ENCODE measurements at regions not wholly inside any gene's neighbourhood (a gene's known extent, or its start where the extent isn't known, plus 50 kb on each side); places are given as distances from the start of the nearest gene placed in this dataset.

DNA sequence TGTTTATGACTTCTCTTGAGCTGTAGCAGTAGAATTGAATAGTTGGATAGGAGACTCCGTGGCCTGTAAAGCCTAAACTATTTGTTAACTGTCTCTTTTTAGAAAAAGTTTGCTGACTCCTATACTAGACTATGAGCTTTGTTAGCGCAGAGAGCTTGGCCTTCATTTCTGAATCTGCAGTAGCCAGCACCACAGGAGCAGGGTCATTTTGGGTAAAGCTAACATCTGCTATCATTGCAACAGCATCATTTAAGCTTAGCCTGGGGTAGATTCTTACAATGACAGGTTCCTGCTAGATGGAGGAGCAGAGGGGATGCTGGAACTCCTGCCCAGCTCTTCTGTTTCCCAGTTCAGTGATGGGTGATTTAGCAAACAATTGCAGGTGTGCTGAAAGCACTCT is 133.7 kb upstream of the ASTN2 start:
- no peak for DNase-seq (ENCODE audit: low read depth in 3 of 3)

DNA sequence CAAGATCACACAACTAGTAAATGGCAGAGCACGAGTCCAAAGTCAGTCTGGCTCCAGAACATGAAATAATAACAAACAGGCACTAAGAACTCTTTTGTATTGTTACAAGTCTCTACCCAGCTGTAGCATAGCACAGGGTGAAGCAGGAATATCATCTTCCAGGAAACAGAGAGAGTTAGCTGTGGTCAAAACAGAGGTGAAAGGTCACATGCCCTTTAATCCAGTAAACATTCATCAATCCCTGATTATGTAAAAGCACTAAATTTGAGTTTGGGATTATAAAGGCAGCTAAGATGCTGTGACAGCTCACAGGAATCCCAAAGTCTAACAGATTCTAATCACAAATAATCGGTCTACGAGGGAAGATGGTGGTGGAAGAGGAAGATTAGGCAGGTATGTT is 133.0 kb upstream of the ASTN2 start:
- no peak for DNase-seq (ENCODE audit: low read depth in 3 of 3)

DNA sequence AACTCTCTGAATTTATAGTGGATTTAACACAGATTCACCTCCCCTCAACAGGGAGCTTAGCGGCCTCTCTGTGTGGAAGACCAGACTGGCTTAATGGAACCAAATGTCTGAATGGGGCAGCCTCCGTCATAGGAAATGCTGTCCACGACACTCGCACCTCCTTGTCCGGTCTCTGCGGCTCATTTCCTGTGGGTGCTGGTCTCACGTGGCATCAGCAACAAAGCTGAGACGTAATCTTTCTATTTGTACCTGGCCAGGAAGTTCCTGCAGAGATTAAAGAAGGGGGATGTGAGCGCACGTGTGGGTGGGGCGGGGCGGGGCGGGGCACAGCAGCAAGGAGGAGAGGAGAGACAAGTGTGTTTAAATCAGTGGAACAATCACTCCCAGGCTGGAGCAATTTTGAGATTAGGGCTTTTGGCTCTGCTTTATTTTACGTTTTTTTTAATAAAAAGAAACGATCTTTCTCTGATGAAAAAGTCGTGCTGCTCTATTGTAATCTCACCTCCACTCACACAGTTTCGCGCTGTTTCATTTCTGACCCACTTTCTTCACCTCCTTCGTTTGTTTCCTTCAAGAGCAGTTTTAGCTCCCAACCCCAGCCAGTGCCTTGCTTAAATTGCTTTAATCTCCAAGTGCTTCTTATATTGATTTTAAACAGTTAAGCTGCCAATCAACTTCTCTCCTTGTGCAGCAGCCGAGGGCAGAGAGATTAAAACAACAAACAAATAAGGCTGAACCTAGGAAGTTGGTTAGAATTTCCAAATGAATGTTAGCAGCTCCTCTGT is 132.2 kb upstream of the ASTN2 start:
- DNase-seq (ENCODE audit: low read depth in 3 of 3) = no peak

DNA sequence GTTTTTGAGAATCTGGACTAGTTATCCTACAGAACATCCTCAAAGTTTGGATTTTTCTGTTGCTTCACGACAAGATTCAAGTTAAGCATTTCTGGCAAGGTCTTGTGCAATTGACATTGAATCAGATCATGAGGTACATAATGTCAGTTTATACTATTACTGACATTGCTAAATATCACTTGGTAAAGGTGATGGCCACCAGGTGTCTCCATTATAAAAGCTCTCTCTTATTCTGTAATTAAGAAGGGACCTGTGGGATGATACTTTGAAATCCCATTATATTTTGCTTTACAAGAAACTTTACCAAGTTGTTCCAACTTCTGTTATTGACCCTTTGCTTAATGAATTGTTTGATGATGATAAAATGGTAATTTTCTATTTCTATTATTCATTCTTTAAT is 131.0 kb upstream of the ASTN2 start:
- DNase-seq (ENCODE audit: low read depth in 3 of 3) = no peak

DNA sequence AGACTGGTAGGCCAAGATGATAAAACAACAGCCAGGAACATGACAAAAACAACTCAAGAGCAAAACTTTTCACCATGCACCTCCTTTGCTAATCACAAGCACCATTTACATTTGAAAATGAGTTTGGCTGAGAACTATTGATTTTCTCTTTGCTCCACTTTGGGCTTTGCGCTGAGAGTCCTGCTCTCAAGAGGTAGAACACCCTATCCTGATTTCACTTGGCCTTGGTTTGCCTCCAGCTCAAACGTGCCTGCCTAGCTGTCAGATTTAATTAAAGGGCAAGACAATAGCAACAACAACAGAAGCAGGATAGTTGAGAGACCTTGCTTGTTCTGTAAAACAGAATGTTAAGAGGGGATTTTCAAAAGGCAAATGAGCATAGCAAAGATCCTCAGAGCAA is 128.2 kb upstream of the ASTN2 start:
- DNase-seq (ENCODE audit: low read depth in 3 of 3) = no peak

DNA sequence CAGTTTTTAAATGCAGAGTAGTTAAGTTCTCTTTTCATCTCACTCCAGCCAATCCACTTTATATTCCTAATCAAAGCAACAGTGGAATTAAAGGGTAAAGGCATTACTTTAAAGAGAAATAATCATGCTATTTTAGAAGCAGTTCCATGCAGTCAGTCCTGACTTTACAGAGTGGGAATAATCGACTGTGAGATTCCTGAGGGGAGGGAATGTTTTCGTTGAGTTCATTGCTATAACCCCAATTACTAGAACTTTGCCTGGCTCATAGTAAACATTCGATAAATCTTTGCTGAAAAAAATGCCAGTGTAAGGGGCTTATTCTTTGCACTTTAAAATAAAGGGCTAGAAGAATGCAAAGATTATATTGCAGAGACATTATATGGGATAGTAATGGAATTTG is 127.2 kb upstream of the ASTN2 start:
- no peak for DNase-seq (ENCODE audit: low read depth in 3 of 3)

DNA sequence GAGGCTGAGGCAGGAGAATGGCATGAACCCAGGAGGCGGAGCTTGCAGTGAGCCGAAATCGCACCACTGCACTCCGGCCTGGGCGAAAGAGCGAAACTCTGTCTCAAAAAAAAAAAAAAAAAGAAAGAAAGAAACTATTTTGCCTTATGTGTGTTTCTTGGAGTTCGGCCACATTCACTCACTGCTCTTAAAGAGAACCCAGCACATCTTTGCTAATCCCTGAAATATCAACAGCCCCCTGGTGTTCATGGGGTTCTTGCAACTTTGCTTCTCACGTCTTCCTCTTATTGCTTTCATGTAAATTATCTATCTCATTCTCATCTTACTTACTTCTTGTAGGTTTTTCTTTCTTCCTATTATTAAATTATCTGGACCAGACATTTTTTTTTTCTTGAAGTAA is 126.3 kb upstream of the ASTN2 start:
- no peak for DNase-seq (ENCODE audit: low read depth in 3 of 3)

DNA sequence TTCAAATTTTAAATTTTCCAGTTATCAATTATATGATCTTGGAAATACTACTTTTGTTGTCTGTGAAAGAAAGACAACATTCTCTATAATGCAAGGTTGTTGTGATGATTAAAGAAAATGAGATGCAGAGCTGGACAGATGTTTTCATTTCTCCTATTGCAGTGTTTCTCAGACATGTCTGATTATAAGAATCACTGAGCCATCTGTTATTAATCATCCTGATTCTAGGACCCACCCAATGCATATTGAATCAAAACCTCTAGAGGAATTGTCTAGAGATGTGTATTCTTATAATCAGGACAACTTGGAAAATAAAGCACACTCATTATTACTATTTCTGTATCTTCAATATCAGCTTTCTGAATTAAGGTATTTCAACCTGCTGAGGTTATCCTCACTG is 121.1 kb upstream of the ASTN2 start:
- no peak for DNase-seq (ENCODE audit: low read depth in 3 of 3)

DNA sequence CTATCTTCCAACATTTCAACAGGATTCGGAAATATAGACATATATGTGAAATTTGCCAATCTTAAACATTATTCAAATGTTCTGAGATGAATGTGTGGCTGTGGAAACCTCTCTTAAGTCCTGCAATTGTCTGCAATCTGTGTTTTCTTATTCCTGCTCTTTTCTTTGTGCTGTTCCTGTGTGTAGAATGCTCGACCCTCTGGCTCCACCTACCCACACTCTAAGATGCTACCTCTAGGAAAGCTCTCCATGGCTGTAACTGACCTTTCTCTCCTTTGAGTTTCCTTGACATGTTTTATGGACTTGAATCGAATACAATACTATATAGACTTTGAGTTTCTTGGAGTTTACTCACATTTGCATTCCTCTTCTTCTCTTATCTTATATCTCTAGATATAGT is 120.6 kb upstream of the ASTN2 start:
- DNase-seq (ENCODE audit: low read depth in 3 of 3) = no peak

DNA sequence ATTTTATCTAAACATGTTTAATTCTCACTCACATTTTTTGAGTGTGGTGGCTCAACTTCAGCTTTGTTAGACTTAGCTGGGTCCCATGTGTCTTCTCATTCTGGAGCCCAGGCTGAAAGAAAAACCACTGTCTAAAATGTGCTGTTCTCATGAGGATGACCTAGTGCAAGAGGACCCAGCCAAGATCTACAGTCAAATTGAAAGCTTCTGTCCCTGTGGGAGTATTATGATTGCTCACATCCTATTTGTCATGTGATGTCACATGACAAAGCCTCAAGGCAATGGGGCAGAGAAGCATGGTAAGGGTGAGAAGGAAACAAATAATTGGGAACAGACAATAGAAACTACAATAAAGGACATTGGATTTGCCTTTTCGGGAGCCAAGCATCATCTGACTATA is 113.4 kb upstream of the ASTN2 start:
- no peak for DNase-seq (ENCODE audit: low read depth in 3 of 3)

DNA sequence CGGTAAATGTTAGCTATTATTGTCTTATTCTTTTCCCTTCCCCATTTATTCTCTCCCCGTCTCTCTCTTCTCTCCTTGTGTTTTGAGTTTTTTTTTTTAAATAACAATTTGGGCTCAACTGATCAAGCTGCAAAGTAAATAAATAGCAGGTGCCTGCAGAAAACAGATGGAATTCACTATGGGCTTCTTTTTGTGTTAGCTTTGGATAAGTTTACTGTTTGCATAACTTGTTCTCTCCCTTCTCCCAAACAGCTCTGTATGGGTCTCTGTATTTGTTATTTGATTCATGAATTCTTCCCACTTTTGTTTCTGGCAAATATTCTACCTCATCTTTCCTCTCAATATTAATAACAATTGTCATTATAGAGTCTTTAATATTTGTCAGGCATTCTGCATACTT is 111.8 kb upstream of the ASTN2 start:
- DNase-seq (ENCODE audit: low read depth in 3 of 3) = no peak

DNA sequence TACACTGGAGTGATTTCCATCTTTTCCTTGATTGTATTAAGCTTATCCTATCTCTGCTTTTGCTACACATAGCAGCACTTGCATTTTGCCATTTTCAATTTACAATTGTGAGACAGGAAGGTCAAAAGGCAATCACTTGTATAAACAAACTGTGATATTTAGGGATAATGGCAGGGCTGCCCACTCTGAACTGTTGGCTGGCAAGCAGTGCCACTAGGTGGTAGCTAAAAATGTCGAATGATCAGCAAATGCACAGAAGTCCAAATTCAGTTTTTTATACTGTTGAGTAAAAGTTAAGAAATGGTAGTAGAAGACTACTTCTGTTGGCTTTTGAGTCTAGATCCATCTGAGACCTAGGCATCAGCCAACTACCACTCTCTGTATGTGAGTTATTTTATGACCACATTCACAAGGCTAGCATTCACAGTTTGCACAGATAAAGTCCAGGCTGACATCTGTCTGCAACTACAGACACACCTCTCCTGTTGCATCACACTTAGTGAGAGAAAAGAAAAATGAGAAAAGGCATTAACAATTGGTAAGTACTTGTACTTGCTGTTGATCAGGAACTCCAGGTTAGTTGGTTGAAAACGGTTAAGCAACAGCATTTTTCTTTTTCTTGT is 108.8 kb upstream of the ASTN2 start:
- DNase-seq (ENCODE audit: low read depth in 3 of 3) = no peak

DNA sequence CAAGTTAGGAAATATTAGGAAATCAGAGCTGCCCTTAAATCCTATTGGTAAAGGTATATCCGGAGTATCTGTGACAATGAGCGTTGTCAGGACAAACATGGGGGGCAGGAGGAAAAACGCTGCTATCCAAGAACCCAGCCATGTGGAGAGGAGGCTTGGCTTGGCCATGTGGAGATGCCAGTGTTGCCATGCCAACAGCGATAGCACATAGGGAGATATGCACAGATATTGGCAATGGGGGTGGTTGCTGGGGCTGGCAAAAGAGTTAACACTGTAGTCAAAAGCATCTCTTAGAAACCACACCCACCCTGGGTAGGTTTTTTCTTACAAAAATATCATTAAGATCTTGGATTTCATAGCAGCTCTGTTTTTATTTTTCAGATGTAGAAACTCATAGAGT is 106.4 kb upstream of the ASTN2 start:
- no peak for DNase-seq (ENCODE audit: low read depth in 3 of 3)

DNA sequence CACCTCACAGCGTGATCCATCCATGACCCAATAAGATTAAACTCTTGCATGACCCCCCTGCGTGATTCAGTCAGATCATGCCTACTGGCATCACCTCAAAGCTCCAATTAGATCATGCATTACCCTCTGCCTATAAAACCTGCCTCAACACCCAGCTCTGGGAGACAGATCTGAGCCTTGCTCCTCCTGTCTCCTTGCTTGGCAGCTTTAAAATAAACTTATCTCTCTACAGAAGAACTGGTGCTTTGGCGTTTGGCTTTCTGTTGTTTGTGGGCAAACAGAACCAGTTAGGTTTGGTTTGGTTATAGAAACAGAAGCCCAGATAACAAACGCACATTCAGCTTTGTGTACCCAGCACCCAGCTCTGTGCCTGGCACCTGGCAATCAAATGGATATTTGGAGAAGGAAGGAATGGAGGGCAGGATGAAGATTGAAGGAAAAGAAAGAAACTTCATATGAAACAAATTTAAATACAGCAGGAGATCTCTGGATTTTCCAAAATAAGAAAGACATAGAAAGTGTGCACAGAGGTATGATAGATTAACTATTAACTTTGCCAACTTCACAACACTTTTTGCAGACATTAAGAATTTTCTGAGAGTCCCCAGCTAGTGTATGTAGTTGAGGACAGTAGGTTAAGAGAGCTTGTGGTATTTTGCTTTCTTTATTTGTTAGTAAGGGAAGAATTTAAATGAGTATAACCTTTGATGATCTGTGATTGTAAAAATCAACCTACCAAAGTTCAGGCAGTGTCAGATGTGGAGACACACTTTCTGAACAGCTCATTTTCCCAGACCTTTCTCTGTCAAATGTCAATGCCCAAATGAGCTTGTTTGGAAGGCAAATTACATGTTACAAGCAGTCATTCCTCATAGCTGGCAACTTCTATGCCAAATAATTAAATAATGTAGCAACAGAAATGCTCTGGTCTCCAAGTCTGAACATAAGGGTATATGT is 102.1 kb upstream of the ASTN2 start:
- DNase-seq (ENCODE audit: low read depth in 3 of 3) = no peak

DNA sequence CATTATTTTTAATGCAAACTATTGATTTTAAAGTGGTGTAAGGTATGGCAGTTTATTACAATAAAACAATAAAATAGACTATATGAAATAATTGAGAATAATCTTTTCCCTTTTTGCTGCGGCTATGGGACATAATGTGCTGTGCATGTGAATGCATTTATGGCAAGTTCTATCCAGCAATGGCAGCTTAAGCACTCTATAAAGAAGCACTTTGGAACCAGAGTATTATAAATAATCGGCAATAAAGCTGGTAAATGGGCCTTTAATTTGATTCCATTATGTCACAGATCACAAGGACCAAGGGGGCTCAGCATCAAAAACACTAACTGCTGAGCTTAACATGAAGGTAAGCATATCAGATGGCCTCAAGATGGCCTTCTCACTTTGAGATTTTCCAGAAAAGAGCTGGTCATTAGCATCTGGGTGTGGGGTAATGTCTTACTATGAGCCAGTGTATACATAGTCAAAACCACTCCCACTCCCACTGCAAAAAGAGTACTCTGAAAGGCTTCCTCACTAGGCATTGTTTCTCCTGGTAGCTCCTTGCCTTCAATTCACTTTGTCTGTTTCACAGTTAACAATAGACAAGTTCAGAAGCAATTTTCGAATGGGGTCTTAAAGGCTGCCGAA is 97.1 kb upstream of the ASTN2 start:
- DNase-seq (ENCODE audit: low read depth in 3 of 3) = no peak

DNA sequence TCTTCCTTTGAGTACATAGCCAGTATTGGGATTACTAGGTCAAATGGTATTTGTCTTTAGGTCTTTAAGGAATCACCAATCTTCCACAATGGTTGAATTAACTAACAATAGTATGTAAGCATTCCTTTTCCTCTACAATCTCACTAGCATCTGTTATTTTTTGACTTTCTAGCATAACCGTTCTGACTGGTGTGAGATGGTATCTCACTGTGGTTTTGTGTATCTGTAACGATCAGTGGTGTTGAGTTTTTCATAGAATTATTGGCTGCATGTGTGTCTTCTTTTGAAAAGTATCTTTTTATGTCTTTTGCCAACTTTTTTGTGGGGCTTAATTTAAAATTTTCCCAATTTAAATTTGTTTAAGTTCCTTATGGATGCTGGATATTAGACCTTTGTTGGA is 81.5 kb upstream of the ASTN2 start:
- DNase-seq (ENCODE audit: low read depth in 3 of 3) = no peak

DNA sequence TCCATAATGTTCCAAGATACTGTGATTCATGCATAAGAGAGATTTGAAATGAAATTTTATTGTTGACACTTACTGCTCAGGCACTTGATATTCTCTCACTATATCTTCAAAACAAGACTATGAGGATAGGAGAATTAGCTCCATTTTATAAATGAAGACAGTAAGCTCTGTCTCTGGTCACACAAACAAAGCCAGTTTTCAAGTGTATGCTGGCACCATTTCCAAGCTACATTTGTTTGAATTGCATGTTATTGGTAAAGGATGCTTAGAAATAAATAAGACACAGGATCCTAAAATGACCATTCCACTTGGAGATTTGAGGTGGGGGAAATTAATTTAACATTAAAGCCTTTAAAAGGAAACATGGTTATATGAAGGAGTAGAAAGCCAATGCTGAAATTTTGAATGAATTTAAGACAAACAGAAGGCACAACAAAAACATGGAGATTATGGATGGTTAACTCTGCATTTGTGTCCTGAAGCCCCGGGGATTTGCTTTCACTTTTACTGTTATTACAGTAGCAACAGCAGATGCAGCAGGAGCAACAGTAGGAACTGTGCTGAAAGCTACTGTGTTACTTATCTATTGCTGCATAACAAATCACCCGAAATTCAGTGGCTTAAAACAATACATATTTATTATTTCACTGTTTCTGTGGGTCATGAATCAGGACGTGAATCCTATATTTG is 79.7 kb upstream of the ASTN2 start:
- DNase-seq (ENCODE audit: low read depth in 3 of 3) = no peak

DNA sequence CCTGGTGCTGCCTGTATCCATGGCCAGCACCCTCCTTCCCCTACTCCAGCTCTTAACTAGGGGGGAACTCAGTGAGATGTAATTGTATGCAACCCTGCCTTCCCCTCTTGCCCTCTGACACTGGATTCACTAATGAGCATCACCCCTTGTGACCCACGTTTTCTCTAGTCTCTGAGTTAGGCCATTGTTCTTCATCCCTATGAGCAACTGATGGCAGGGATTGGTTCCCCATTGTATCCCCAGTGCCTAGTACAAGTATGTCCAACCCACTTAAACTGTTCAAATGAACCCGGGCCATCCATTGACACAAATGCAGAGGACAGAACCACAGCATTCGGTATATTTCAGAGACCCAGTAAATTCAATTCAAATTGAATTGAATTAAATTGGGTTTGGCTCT is 77.6 kb upstream of the ASTN2 start:
- no peak for DNase-seq (ENCODE audit: low read depth in 3 of 3)

DNA sequence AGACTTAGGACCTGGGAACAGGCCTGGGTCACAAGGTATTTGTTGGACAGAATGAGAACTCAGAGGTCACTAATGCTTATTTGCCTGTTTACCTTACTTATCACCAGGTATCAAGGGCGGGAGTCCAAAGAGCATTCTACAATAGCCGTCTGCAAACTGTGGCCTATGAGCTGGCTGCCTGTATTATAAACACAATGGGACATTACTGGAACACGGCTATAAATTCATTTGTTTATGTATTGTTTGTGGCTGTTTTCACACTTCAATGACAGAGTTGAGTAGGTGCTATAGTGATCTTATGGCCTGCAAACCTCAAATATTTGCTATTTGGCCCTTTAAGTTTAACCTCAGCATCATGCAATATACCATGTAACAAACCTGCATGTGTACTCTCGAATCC is 76.6 kb upstream of the ASTN2 start:
- DNase-seq (ENCODE audit: low read depth in 3 of 3) = no peak

DNA sequence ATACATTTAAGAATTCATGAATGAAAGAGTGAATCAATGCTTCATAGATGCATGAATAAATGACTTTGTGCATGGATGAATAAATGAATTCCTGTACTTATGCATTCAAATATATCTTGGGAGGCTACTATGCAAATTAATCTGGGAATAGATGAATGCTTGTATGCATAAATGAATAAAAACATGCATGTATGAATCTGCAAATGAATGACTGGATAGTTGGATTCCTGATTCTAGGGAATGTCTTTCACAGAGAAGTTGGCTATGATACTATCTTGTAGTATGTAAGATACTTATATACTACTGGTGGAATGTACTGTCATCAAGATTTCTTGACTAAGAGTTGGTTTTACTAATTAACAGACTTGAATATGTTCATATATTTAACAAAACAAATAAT is 75.3 kb upstream of the ASTN2 start:
- no peak for DNase-seq (ENCODE audit: low read depth in 3 of 3)

DNA sequence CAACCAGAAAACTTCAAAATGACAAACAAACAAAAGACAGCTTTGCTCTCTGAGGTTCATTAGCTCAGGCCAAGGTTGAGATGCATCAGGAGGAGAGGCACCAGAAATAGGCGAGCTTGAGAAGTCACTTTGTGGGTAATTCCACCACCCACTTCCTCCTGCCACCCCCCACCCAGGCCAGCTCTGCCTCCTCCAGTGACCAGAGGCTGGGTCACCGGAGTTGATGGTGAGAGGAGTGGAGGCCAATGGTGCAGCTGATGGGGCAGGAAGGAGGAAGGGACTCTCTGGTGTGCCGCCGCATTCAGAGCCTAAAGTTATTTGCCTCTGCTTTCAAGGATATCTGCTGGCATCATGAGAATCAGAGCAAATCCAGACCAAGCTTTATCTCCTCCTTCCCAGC is 73.8 kb upstream of the ASTN2 start:
- DNase-seq (ENCODE audit: low read depth in 3 of 3) = no peak
